Neuronal stem cell (in vitro differentiated cells): ENCODE measurements at regions not wholly inside any gene's neighbourhood (a gene's known extent, or its start where the extent isn't known, plus 50 kb on each side); places are given as distances from the start of the nearest gene placed in this dataset.

Experiments
- DNase-seq: peaks from one replicate; pipeline ENCODE4 v3.0.0-alpha.2; 2013; ENCODE audit warnings: low spot score
- H2AFZ ChIP-seq: one replicate; pipeline ENCODE4 v1.6.1; 2013; ENCODE audit warnings: mild to moderate bottlenecking, low read length, inconsistent platforms
- H2AK5ac ChIP-seq: 2 replicates; pipeline ENCODE4 v1.6.1; 2013; ENCODE audit warnings: low read depth, mild to moderate bottlenecking, inconsistent platforms, low read length, moderate library complexity, mixed read lengths
- H2BK120ac ChIP-seq: 2 replicates; pipeline ENCODE4 v1.6.1; 2013; ENCODE audit warnings: low read depth, mild to moderate bottlenecking, inconsistent platforms, low read length, moderate library complexity, mixed read lengths
- H2BK12ac ChIP-seq: one replicate; pipeline ENCODE4 v1.6.1; 2013; ENCODE audit warnings: low read length, inconsistent platforms
- H2BK15ac ChIP-seq: 2 replicates; pipeline ENCODE4 v1.6.1; 2013; ENCODE audit warnings: mild to moderate bottlenecking, low read length, inconsistent platforms, mixed read lengths
- H2BK5ac ChIP-seq: one replicate; pipeline ENCODE4 v1.6.1; 2013; ENCODE audit warnings: inconsistent platforms, mild to moderate bottlenecking, low read length, moderate library complexity
- H3K14ac ChIP-seq: one replicate; pipeline ENCODE4 v1.6.1; 2013; ENCODE audit warnings: low read length, inconsistent platforms
- H3K18ac ChIP-seq: 2 replicates; pipeline ENCODE4 v1.6.1; 2013; ENCODE audit warnings: low read length, inconsistent platforms
- H3K23ac ChIP-seq: 2 replicates; pipeline ENCODE4 v1.6.1; 2013; ENCODE audit warnings: low read depth, mild to moderate bottlenecking, mixed read lengths, low read length, inconsistent platforms; ENCODE audit not compliant: poor library complexity
- H3K27ac ChIP-seq: replicated peaks from 3 replicates; pipeline ENCODE4 v1.5.1; 2013; ENCODE audit warnings: low read length, inconsistent platforms
- H3K27me3 ChIP-seq, 3 experiments: 2 replicates each; pipeline ENCODE4 v1.6.1; 2013; ENCODE audit warnings: low read length in 3 of 3, mild to moderate bottlenecking in 2 of 3, inconsistent platforms in 1 of 3, low read depth in 1 of 3, mixed read lengths in 1 of 3, moderate library complexity in 1 of 3; ENCODE audit not compliant: control insufficient read depth in 3 of 3, insufficient read depth in 3 of 3
- H3K36me3 ChIP-seq, 2 donors: replicated peaks in 1 of 2; 2 replicates each; pipeline ENCODE4 v1.6.1; 2013; ENCODE audit warnings: low read length in 2 of 2; ENCODE audit not compliant: control insufficient read depth in 2 of 2, insufficient read depth in 2 of 2
- H3K4ac ChIP-seq: 2 replicates; pipeline ENCODE4 v1.6.1; 2013; ENCODE audit warnings: inconsistent platforms, mild to moderate bottlenecking, low read length, moderate library complexity
- H3K4me1 ChIP-seq, 2 donors: 1 replicate in 1 of 2; 2 replicates in 1 of 2; pipeline ENCODE4 v1.6.1; 2013; ENCODE audit warnings: low read length in 2 of 2, low read depth in 1 of 2; ENCODE audit not compliant: control insufficient read depth in 2 of 2, insufficient read depth in 1 of 2
- H3K4me2 ChIP-seq: one replicate; pipeline ENCODE4 v1.6.1; 2013; ENCODE audit warnings: mild to moderate bottlenecking, low read length, inconsistent platforms; ENCODE audit not compliant: insufficient read depth, poor library complexity, severe bottlenecking
- H3K4me3 ChIP-seq, 2 donors: 2 replicates each; pipeline ENCODE4 v1.5.1; 2013; ENCODE audit warnings: low read length in 2 of 2, mild to moderate bottlenecking in 2 of 2, inconsistent platforms in 1 of 2, moderate library complexity in 1 of 2
- H3K79me1 ChIP-seq: one replicate; pipeline ENCODE4 v1.6.1; 2013; ENCODE audit warnings: low read depth, mild to moderate bottlenecking, inconsistent platforms, low read length, moderate library complexity
- H3K9ac ChIP-seq: one replicate; pipeline ENCODE4 v1.6.1; 2013; ENCODE audit warnings: mild to moderate bottlenecking, low read depth, low read length, inconsistent platforms; ENCODE audit not compliant: poor library complexity
- H3K9me3 ChIP-seq, 2 donors: replicated peaks in 1 of 2; 2 replicates each; pipeline versions ENCODE3 to v1.6.1; 2013; ENCODE audit warnings: low read length in 2 of 2, mild to moderate bottlenecking in 2 of 2, inconsistent platforms in 1 of 2, low read depth in 1 of 2, mixed read lengths in 1 of 2, moderate library complexity in 1 of 2; ENCODE audit not compliant: control insufficient read depth in 2 of 2, insufficient read depth in 1 of 2
- H4K8ac ChIP-seq: one replicate; pipeline ENCODE4 v1.6.1; 2013; ENCODE audit warnings: low read depth, mild to moderate bottlenecking, inconsistent platforms, low read length, moderate library complexity
- H4K91ac ChIP-seq: one replicate; pipeline ENCODE4 v1.6.1; 2013; ENCODE audit warnings: low read length, low read depth, mild to moderate bottlenecking, inconsistent platforms; ENCODE audit not compliant: poor library complexity
- WGBS, 2 donors: extraction: QIAGEN DNeasy Blood & Tissue Kit; methylation state at CpG; one replicate each; pipeline ENCODE4 v1.1.7; 2013; ENCODE audit warnings: missing lambda C conversion rate in 2 of 2, mixed read lengths in 1 of 2; ENCODE audit not compliant: insufficient read length in 2 of 2, insufficient replicate concordance in 1 of 2; ENCODE audit errors: extremely low coverage in 2 of 2; 5-methylcytosine and 5-hydroxymethylcytosine counted together

- Histone ChIP-seq H2AFZ (no peak overlapping the region), H3K79me1 (no peaks in the 10 kb centered on the region), H3K14ac (no peak overlapping the region), H3K4ac (no peak overlapping the region), H3K4me2 (no peak overlapping the region), H4K8ac (no peak overlapping the region), H3K4me3 (no peak overlapping the region), H2BK15ac (no peak overlapping the region), H3K4me1 (no peaks in the 10 kb centered on the region), H3K9me3 (no peaks in the 10 kb centered on the region), H3K27ac (no peak overlapping the region), H4K91ac (no peak overlapping the region), H2BK120ac (no peak overlapping the region), H3K18ac (no peak overlapping the region), H2BK5ac (no peak overlapping the region), H3K9ac (no peak overlapping the region), H2BK12ac (no peak overlapping the region), H2AK5ac (no peak overlapping the region), H3K23ac (no peak overlapping the region), H3K27me3 (peaks cover 0 to 8% (median 0%) of the 10 kb centered on the region in 3 experiments), H3K36me3 (no peaks in the 10 kb centered on the region)
- WGBS, 2 donors, result no CpG with 5 or more reads among the region's 3 CpGs
- DNase-seq, result no peak
These were observed 134.6 kb upstream of the RANBP3L start for GRCh38 chr5:36436306-36436705.

- Histone ChIP-seq H3K9me3 (no peaks in the 10 kb centered on the region), H3K27ac (no peak overlapping the region), H2BK5ac (no peak overlapping the region), H2BK15ac (no peak overlapping the region), H3K79me1 (no peaks in the 10 kb centered on the region), H2BK120ac (no peak overlapping the region), H2AK5ac (no peak overlapping the region), H3K27me3 (peaks cover 0 to 5% (median 0%) of the 10 kb centered on the region in 3 experiments), H3K9ac (no peak overlapping the region), H2BK12ac (no peak overlapping the region), H3K4me1 (peaks cover 2 to 5% of the 10 kb centered on the region in 2 donors), H3K4me2 (no peak overlapping the region), H3K4me3 (no peak overlapping the region), H4K8ac (no peak overlapping the region), H3K23ac (no peak overlapping the region), H2AFZ (no peak overlapping the region), H4K91ac (no peak overlapping the region), H3K36me3 (no peaks in the 10 kb centered on the region), H3K14ac (no peak overlapping the region), H3K18ac (no peak overlapping the region), H3K4ac (no peak overlapping the region)
- no CpG with 5 or more reads among the region's 6 CpGs for WGBS, 2 donors
- no peak for DNase-seq
These were observed 137.3 kb upstream of the RANBP3L start for GRCh38 chr5:36438765-36439561.

- Histone ChIP-seq H3K4me1 (peaks cover 2 to 6% of the 10 kb centered on the region in 2 donors), H3K9ac (no peak overlapping the region), H3K79me1 (no peaks in the 10 kb centered on the region), H2BK15ac (no peak overlapping the region), H4K91ac (no peak overlapping the region), H3K9me3 (no peaks in the 10 kb centered on the region), H3K18ac (no peak overlapping the region), H3K4ac (no peak overlapping the region), H3K27ac (no peak overlapping the region), H3K14ac (no peak overlapping the region), H2AK5ac (no peak overlapping the region), H2AFZ (no peak overlapping the region), H2BK120ac (no peak overlapping the region), H3K4me2 (no peak overlapping the region), H3K36me3 (no peaks in the 10 kb centered on the region), H3K23ac (no peak overlapping the region), H2BK5ac (no peak overlapping the region), H3K4me3 (no peak overlapping the region), H3K27me3 (peaks cover 0 to under 1% (median 0%) of the 10 kb centered on the region in 3 experiments), H2BK12ac (no peak overlapping the region), H4K8ac (no peak overlapping the region)
- DNase-seq, result no peak
- WGBS, 2 donors, result no CpG with 5 or more reads among the region's 5 CpGs
These were observed 138.6 kb upstream of the RANBP3L start for GRCh38 chr5:36440300-36440699.

- H3K14ac ChIP-seq, result no peak overlapping the region
- H2AFZ ChIP-seq, result peak overlapping the region; percentile 32
- H3K27me3 ChIP-seq, result no peaks in the 10 kb centered on the region
- no CpG with 5 or more reads among the region's 1 CpG for WGBS, 2 donors
- no peak overlapping the region for H3K4me2 ChIP-seq
- no peak overlapping the region for H4K91ac ChIP-seq
- no peak for DNase-seq
- H3K4ac ChIP-seq, result no peak overlapping the region
- no peak overlapping the region for H2BK15ac ChIP-seq
- peak overlapping the region; percentile 69 for H2BK5ac ChIP-seq
- no peak overlapping the region for H3K9ac ChIP-seq
- peaks cover 2 to 6% of the 10 kb centered on the region in 2 donors for H3K4me1 ChIP-seq
- no peak overlapping the region for H3K4me3 ChIP-seq
- H3K27ac ChIP-seq, result no peak overlapping the region
- H2BK12ac ChIP-seq, result no peak overlapping the region
- H4K8ac ChIP-seq, result no peak overlapping the region
- no peak overlapping the region for H3K18ac ChIP-seq
- H2AK5ac ChIP-seq, result no peak overlapping the region
- no peaks in the 10 kb centered on the region for H3K9me3 ChIP-seq
- H2BK120ac ChIP-seq, result no peak overlapping the region
- H3K36me3 ChIP-seq, result no peaks in the 10 kb centered on the region
- H3K23ac ChIP-seq, result no peak overlapping the region
- no peaks in the 10 kb centered on the region for H3K79me1 ChIP-seq
These were observed 139.6 kb upstream of the RANBP3L start for GRCh38 chr5:36441280-36441679.
